ENCODE measurements at regions not wholly inside any gene's neighbourhood (a gene's known extent, or its start where the extent isn't known, plus 50 kb on each side); places are given as distances from the start of the nearest gene placed in this dataset.

DNA sequence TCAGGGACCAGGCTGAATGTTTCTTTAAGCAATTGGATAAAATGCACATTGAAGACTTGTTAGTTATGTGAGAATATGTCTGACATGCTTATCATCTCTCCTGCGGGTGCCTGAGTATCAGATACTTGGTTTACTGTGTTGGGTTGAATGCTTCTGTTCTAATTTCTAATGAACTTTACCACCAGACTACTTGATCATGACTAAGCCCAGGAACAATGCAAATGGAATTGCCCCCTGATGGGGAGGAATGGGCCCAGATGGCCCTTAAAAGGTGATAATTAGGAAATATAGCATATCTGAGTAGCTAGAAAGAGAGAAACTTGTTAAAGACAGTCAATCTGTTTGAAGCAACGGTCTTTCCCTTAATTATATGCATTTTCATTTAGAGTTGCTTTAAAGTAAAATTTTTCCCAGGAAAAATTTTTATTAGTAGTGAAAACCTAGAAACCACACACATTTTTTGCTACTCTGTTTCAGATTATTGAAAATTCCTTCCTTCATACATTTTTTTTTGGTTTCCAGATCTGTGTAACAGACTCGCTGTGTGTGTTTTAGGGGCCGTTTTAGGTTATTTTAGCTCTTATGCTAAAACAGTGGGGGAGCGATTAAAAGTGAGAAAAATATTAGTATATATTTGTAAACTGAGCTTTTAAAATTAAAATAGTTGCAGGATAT, 186.6 kb downstream of the TM9SF2 start:
- TF ChIP-seq FOXP2 (optimal IDR thresholded peaks at IDR 0.05; ENCODE audit: borderline replicate concordance, extremely low read depth, extremely low read length, insufficient read depth) (no peak), SIN3A (IDR thresholded peaks at IDR 0.05; ENCODE audit: borderline replicate concordance, insufficient read depth, low read length) (no peak), POLR2AphosphoS5 (IDR thresholded peaks at IDR 0.05; ENCODE audit: low read depth, low read length) (no peak), TAF1 (IDR thresholded peaks at IDR 0.05; ENCODE audit: borderline replicate concordance, insufficient read depth, low read length) (no peak)
- TF ChIP-seq, protein P1, sequence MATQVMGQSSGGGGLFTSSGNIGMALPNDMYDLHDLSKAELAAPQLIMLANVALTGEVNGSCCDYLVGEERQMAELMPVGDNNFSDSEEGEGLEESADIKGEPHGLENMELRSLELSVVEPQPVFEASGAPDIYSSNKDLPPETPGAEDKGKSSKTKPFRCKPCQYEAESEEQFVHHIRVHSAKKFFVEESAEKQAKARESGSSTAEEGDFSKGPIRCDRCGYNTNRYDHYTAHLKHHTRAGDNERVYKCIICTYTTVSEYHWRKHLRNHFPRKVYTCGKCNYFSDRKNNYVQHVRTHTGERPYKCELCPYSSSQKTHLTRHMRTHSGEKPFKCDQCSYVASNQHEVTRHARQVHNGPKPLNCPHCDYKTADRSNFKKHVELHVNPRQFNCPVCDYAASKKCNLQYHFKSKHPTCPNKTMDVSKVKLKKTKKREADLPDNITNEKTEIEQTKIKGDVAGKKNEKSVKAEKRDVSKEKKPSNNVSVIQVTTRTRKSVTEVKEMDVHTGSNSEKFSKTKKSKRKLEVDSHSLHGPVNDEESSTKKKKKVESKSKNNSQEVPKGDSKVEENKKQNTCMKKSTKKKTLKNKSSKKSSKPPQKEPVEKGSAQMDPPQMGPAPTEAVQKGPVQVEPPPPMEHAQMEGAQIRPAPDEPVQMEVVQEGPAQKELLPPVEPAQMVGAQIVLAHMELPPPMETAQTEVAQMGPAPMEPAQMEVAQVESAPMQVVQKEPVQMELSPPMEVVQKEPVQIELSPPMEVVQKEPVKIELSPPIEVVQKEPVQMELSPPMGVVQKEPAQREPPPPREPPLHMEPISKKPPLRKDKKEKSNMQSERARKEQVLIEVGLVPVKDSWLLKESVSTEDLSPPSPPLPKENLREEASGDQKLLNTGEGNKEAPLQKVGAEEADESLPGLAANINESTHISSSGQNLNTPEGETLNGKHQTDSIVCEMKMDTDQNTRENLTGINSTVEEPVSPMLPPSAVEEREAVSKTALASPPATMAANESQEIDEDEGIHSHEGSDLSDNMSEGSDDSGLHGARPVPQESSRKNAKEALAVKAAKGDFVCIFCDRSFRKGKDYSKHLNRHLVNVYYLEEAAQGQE (IDR thresholded peaks at IDR 0.05; ENCODE audit: insufficient read depth in 1 of 2, low read depth in 2 of 2, low read length in 2 of 2): no peak

DNA sequence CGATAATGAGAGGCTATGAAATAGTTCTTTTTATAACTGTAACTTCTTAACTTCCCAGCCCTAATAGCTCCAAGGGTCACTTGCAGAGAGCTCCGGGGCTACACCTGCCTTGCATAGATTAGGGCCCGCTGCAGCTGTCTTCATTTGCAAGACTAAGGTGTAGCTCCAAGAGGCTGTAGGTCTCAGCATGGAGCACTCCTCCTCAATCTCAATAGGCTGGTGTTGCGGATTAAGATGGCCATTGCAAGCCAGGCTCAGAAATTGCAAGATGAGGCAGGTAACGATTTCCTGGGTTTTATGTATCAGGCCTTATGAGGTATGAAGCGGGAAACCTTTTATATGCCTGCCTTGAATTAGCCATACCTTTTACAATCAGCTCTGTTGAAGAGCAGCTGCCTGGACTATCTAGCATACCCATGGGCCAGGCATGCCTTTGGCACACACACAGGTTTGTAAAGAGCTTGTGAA, 185.7 kb downstream of the TM9SF2 start:
- TF ChIP-seq SIN3A (IDR thresholded peaks at IDR 0.05; ENCODE audit: borderline replicate concordance, insufficient read depth, low read length) (no peak), FOXP2 (optimal IDR thresholded peaks at IDR 0.05; ENCODE audit: borderline replicate concordance, extremely low read depth, extremely low read length, insufficient read depth) (no peak), TAF1 (IDR thresholded peaks at IDR 0.05; ENCODE audit: borderline replicate concordance, insufficient read depth, low read length) (no peak), POLR2AphosphoS5 (IDR thresholded peaks at IDR 0.05; ENCODE audit: low read depth, low read length) (no peak)
- TF ChIP-seq, protein P1 (IDR thresholded peaks at IDR 0.05; ENCODE audit: insufficient read depth in 1 of 2, low read depth in 2 of 2, low read length in 2 of 2): no peak

DNA sequence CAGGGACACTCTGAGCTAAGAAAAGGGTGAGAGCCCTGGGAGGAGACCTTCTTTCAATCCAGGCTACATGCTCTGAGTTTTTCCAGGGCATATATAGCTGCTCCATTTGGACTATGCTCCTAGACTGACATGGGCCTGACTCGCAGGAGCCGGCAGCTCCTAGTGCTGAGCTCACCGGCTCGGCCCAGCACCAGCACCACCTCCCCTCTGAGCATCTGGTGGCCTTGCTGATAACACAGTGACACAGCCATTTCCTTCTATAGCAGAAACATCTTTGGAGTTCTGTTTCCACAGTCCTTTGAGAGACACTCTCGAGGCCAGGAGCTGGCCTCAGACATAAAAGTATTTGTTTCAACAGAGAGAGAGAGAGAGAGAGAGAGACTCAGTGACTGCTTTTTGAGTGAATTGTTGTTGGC, 184.9 kb downstream of the TM9SF2 start:
- TF ChIP-seq FOXP2 (optimal IDR thresholded peaks at IDR 0.05; ENCODE audit: borderline replicate concordance, extremely low read depth, extremely low read length, insufficient read depth): no peak
- no peak for TF ChIP-seq SIN3A (IDR thresholded peaks at IDR 0.05; ENCODE audit: borderline replicate concordance, insufficient read depth, low read length)

DNA sequence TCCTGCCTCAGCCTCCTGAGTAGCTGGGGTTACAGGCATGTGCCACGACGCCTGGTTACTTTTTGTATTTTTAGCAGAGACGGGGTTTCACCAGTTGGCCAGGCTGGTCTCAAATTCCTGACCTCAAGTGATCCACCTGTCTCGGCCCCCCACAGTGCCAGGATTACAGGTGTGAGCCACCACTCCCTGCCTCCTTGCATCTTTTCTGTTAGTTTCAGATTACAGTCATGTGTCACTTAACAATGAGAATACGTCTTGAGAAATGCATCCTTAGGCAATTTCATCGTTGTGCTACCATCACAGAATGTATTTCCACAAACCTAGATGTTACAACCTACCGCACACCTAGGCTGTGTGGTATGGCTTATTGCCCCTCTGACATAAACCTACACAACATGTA, 180.4 kb downstream of the TM9SF2 start:
- TF ChIP-seq FOXP2 (optimal IDR thresholded peaks at IDR 0.05; ENCODE audit: borderline replicate concordance, extremely low read depth, extremely low read length, insufficient read depth): no peak
- TF ChIP-seq TAF1 (IDR thresholded peaks at IDR 0.05; ENCODE audit: borderline replicate concordance, insufficient read depth, low read length): no peak
- no peak for TF ChIP-seq SIN3A (IDR thresholded peaks at IDR 0.05; ENCODE audit: borderline replicate concordance, insufficient read depth, low read length)
- no peak for TF ChIP-seq POLR2AphosphoS5 (IDR thresholded peaks at IDR 0.05; ENCODE audit: low read depth, low read length)
- TF ChIP-seq, protein P1 (IDR thresholded peaks at IDR 0.05; ENCODE audit: insufficient read depth in 1 of 2, low read depth in 2 of 2, low read length in 2 of 2): no peak

DNA sequence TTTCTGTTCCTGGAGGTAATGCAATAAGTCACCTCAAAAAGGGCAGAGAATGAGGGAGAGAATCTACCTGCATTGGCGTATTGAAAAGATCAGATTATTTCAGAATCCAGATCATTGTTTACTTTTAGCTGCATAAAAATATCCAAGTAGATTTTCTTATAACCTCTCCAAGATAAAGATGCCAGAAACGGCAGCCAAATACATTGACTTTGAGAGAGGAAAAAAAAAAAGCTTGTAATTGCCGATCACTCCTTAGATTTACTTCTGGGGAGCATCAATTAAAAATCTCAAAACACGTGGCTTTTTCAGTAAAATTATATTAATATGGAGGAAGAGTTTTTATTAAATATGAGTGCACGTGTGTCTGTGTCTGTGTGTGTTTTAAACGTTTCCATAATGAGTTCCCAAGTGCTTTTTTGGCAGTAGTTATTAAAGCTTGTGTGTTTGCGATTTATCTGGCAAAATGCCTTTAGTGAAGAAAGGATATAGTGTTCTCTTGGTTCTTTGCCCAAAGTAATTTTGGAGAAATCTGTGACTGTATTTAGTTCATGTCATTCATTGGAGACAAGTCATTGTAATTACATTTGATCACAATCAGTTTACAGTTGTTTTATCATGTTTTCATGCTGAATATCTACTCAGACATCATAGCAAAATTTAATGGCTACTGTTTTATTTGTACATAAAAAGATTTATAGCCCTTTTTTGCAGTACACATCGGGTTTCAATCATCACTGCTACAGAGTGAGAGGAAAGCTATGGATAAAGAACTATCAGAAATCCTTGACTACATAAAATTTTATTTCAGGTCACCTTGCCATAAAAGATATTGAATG, 176.1 kb downstream of the TM9SF2 start:
- TF ChIP-seq SIN3A (IDR thresholded peaks at IDR 0.05; ENCODE audit: borderline replicate concordance, insufficient read depth, low read length) (no peak), POLR2AphosphoS5 (IDR thresholded peaks at IDR 0.05; ENCODE audit: low read depth, low read length) (no peak), TAF1 (IDR thresholded peaks at IDR 0.05; ENCODE audit: borderline replicate concordance, insufficient read depth, low read length) (no peak)

DNA sequence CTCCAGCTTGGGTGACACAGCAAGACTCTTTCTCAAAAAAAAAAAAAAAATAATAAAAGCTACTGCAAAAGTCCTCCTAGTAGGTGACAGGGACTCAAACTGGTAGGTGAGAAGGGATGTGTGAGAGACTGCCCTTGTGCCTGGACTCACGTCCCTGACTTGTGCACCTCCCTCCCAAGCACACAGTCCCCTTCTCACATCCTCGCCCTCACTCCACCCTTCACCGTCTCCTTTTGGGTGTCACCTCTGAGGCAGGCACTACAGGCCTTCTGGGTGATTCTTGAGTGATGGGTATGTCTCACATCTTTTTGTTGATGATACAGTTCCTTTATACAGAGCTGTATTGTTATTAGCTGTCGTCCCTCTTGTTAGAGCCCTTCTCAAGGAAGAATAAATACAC, 170.5 kb downstream of the TM9SF2 start:
- TF ChIP-seq, protein P1 (IDR thresholded peaks at IDR 0.05; ENCODE audit: insufficient read depth in 1 of 2, low read depth in 2 of 2, low read length in 2 of 2): no peak
- TF ChIP-seq POLR2AphosphoS5 (IDR thresholded peaks at IDR 0.05; ENCODE audit: low read depth, low read length) (no peak), SIN3A (IDR thresholded peaks at IDR 0.05; ENCODE audit: borderline replicate concordance, insufficient read depth, low read length) (no peak), FOXP2 (optimal IDR thresholded peaks at IDR 0.05; ENCODE audit: borderline replicate concordance, extremely low read depth, extremely low read length, insufficient read depth) (no peak), TAF1 (IDR thresholded peaks at IDR 0.05; ENCODE audit: borderline replicate concordance, insufficient read depth, low read length) (no peak)

Measured in PFSK-1 (cell line).